ENCODE measurements at regions not wholly inside any gene's neighbourhood (a gene's known extent, or its start where the extent isn't known, plus 50 kb on each side); places are given as distances from the start of the nearest gene placed in this dataset.

DNA sequence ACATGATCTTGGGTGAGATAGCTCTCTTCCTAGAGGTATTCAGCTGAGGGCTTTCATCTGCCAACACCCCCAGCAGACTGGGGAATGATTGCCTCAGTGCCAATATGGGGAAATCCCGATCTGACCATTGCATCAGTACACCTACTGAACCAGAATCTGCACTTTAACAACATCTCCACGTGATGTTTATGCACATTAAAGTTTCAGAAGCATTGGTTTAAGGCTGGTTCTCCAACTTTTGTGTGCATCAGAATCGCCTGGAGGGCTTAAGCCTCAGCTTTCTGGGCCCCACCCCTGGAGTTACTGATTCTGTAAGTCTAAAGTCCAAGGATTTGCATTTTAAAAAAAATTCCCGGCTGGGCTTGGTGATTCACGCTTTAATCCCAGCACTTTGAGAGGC is 123.6 kb upstream of the MED13 start:
- Histone ChIP-seq H4K91ac (ENCODE audit: low read length) (no peak overlapping the region), H3K36me3 (ENCODE audit: control insufficient read depth in 1 of 2, insufficient read depth in 2 of 2, low read depth in 1 of 2, low read length in 2 of 2) (no peaks in the 10 kb centered on the region), H3K79me1 (replicated peaks; ENCODE audit: low read length, poor library complexity, severe bottlenecking) (no peaks in the 10 kb centered on the region), H3K27me3 (ENCODE audit: control insufficient read depth in 1 of 2, insufficient read depth in 1 of 2, low read length in 2 of 2) (no peaks in the 10 kb centered on the region), H3K4me3 (ENCODE audit: insufficient read depth in 1 of 2, low read depth in 1 of 2, low read length in 2 of 2) (no peak overlapping the region), H2BK12ac (ENCODE audit: low read length in 2 of 2) (no peak overlapping the region), H3K4ac (ENCODE audit: low read depth in 1 of 2, low read length in 2 of 2) (no peak overlapping the region), H3K4me2 (ENCODE audit: low read length, poor library complexity, severe bottlenecking) (no peak overlapping the region), H2BK5ac (ENCODE audit: low read depth, low read length, poor library complexity, severe bottlenecking) (no peak overlapping the region), H2BK120ac (ENCODE audit: low read depth, low read length) (no peak overlapping the region), H3K4me1 (ENCODE audit: control insufficient read depth, insufficient read depth, low read depth, low read length) (peaks cover 3% of the 10 kb centered on the region), H3K14ac (ENCODE audit: low read length in 2 of 2) (no peak overlapping the region), H3K23ac (ENCODE audit: low read length in 2 of 2) (no peak overlapping the region), H3K9ac (ENCODE audit: low read length) (no peak overlapping the region), H3K27ac (ENCODE audit: low read length, poor library complexity, severe bottlenecking) (no peak overlapping the region), H3K18ac (ENCODE audit: low read depth in 1 of 2, low read length in 2 of 2) (no peak overlapping the region), H2BK15ac (ENCODE audit: low read depth, poor library complexity, severe bottlenecking) (no peak overlapping the region), H2AFZ (ENCODE audit: low read depth, low read length) (no peak overlapping the region), H3K9me3 (ENCODE audit: control insufficient read depth, low read length) (no peaks in the 10 kb centered on the region), H2AK5ac (ENCODE audit: low read length, severe bottlenecking) (no peak overlapping the region), H4K8ac (ENCODE audit: low read length) (no peak overlapping the region)
- peak; percentile 41 for DNase-seq
- 77% methylated on average over 5 of the region's 5 CpGs for WGBS

DNA sequence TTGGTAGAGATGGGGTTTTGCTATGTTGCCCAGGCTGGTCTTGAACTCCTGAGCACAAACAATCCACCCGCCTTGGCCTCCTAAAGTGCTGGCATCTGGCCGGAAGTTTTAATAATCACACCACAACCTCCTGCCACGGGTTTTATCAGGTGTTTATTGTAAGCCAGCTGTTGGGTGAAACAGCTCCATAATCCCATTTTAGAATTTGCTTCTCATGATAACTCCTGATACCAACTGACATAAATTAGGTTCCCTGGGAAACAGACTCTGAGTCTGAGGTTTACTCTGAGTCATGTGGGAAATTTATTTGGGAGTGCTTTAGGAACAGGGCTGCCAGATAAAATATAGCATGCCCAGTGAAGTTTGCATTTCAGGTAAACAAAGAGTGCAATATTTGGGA is 122.6 kb upstream of the MED13 start:
- no peaks in the 10 kb centered on the region for H3K36me3 ChIP-seq (ENCODE audit: control insufficient read depth in 1 of 2, insufficient read depth in 2 of 2, low read depth in 1 of 2, low read length in 2 of 2)
- H2AK5ac ChIP-seq (ENCODE audit: low read length, severe bottlenecking), result no peak overlapping the region
- no peak overlapping the region for H3K18ac ChIP-seq (ENCODE audit: low read depth in 1 of 2, low read length in 2 of 2)
- H3K27ac ChIP-seq (ENCODE audit: low read length, poor library complexity, severe bottlenecking), result no peak overlapping the region
- no peak overlapping the region for H4K8ac ChIP-seq (ENCODE audit: low read length)
- no peak overlapping the region for H2BK15ac ChIP-seq (ENCODE audit: low read depth, poor library complexity, severe bottlenecking)
- no peak overlapping the region for H3K4ac ChIP-seq (ENCODE audit: low read depth in 1 of 2, low read length in 2 of 2)
- no peak overlapping the region for H3K4me3 ChIP-seq (ENCODE audit: insufficient read depth in 1 of 2, low read depth in 1 of 2, low read length in 2 of 2)
- no peak overlapping the region for H4K91ac ChIP-seq (ENCODE audit: low read length)
- H3K14ac ChIP-seq (ENCODE audit: low read length in 2 of 2), result no peak overlapping the region
- peak; percentile 82 for DNase-seq
- H3K27me3 ChIP-seq (ENCODE audit: control insufficient read depth in 1 of 2, insufficient read depth in 1 of 2, low read length in 2 of 2), result no peaks in the 10 kb centered on the region
- no peak overlapping the region for H3K9ac ChIP-seq (ENCODE audit: low read length)
- H3K79me1 ChIP-seq (replicated peaks; ENCODE audit: low read length, poor library complexity, severe bottlenecking), result no peaks in the 10 kb centered on the region
- H2BK12ac ChIP-seq (ENCODE audit: low read length in 2 of 2), result no peak overlapping the region
- no peak overlapping the region for H2AFZ ChIP-seq (ENCODE audit: low read depth, low read length)
- no peak overlapping the region for H3K4me2 ChIP-seq (ENCODE audit: low read length, poor library complexity, severe bottlenecking)
- H3K9me3 ChIP-seq (ENCODE audit: control insufficient read depth, low read length), result no peaks in the 10 kb centered on the region
- no peak overlapping the region for H3K23ac ChIP-seq (ENCODE audit: low read length in 2 of 2)
- no peaks in the 10 kb centered on the region for H3K4me1 ChIP-seq (ENCODE audit: control insufficient read depth, insufficient read depth, low read depth, low read length)
- no peak overlapping the region for H2BK120ac ChIP-seq (ENCODE audit: low read depth, low read length)
- no peak overlapping the region for H2BK5ac ChIP-seq (ENCODE audit: low read depth, low read length, poor library complexity, severe bottlenecking)
- WGBS, result 0% methylated on average over 1 of the region's 3 CpGs

DNA sequence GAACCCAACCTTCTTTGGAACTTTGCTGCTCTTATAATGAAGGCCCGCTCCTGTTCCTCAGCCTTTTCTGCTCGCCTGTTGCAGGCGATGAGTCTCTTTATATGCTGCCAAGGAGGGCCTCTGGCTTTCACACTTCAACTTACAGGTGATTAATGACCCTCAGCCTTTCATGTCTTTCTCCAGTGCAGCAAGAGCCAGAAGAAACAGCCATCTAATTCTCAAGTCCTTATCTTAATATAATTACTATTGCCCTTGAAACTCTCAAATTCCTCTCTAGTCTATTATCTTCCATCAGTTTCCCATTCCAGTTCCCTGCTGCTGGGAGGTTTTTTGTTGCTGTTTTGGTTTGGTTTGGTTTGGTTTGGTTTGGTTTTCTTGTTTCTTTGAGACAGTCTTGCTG is 121.8 kb upstream of the MED13 start:
- Histone ChIP-seq H4K91ac (ENCODE audit: low read length) (no peak overlapping the region), H3K9me3 (ENCODE audit: control insufficient read depth, low read length) (no peaks in the 10 kb centered on the region), H3K27me3 (ENCODE audit: control insufficient read depth in 1 of 2, insufficient read depth in 1 of 2, low read length in 2 of 2) (no peaks in the 10 kb centered on the region), H3K36me3 (ENCODE audit: control insufficient read depth in 1 of 2, insufficient read depth in 2 of 2, low read depth in 1 of 2, low read length in 2 of 2) (no peaks in the 10 kb centered on the region), H4K8ac (ENCODE audit: low read length) (no peak overlapping the region), H2AFZ (ENCODE audit: low read depth, low read length) (no peak overlapping the region), H3K27ac (ENCODE audit: low read length, poor library complexity, severe bottlenecking) (no peak overlapping the region), H3K79me1 (replicated peaks; ENCODE audit: low read length, poor library complexity, severe bottlenecking) (no peaks in the 10 kb centered on the region), H3K4me2 (ENCODE audit: low read length, poor library complexity, severe bottlenecking) (no peak overlapping the region), H3K23ac (ENCODE audit: low read length in 2 of 2) (no peak overlapping the region), H2AK5ac (ENCODE audit: low read length, severe bottlenecking) (no peak overlapping the region), H2BK15ac (ENCODE audit: low read depth, poor library complexity, severe bottlenecking) (no peak overlapping the region), H2BK12ac (ENCODE audit: low read length in 2 of 2) (no peak overlapping the region), H3K14ac (ENCODE audit: low read length in 2 of 2) (no peak overlapping the region), H2BK120ac (ENCODE audit: low read depth, low read length) (no peak overlapping the region), H3K4me1 (ENCODE audit: control insufficient read depth, insufficient read depth, low read depth, low read length) (no peaks in the 10 kb centered on the region), H3K9ac (ENCODE audit: low read length) (no peak overlapping the region), H3K18ac (ENCODE audit: low read depth in 1 of 2, low read length in 2 of 2) (no peak overlapping the region), H2BK5ac (ENCODE audit: low read depth, low read length, poor library complexity, severe bottlenecking) (no peak overlapping the region), H3K4me3 (ENCODE audit: insufficient read depth in 1 of 2, low read depth in 1 of 2, low read length in 2 of 2) (no peak overlapping the region), H3K4ac (ENCODE audit: low read depth in 1 of 2, low read length in 2 of 2) (no peak overlapping the region)
- no peak for DNase-seq
- 72% methylated on average over 3 of the region's 3 CpGs for WGBS

DNA sequence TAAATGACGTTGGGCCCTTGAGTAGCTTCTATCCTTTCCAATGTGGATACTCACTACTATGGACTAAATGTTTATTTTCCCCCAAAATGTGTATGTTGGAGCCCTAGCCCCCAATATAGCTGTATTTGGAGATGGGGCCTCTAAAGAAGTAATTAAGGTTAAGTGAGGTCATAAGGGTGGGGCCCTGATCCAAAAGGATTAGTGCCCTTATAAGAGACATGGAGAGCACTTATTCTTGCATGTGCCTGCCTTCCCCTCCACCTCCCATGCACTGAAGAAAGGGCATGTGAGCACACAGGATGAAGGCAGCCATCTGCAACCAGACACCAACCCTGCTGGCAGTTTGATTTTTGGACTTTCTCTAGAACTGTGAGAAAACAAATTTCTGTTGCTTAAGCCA is 115.7 kb upstream of the MED13 start:
- Histone ChIP-seq H3K23ac (ENCODE audit: low read length in 2 of 2) (no peak overlapping the region), H3K18ac (ENCODE audit: low read depth in 1 of 2, low read length in 2 of 2) (no peak overlapping the region), H3K79me1 (replicated peaks; ENCODE audit: low read length, poor library complexity, severe bottlenecking) (no peaks in the 10 kb centered on the region), H3K27ac (ENCODE audit: low read length, poor library complexity, severe bottlenecking) (no peak overlapping the region), H3K36me3 (ENCODE audit: control insufficient read depth in 1 of 2, insufficient read depth in 2 of 2, low read depth in 1 of 2, low read length in 2 of 2) (no peaks in the 10 kb centered on the region), H3K4me1 (ENCODE audit: control insufficient read depth, insufficient read depth, low read depth, low read length) (peaks cover 1% of the 10 kb centered on the region), H2BK120ac (ENCODE audit: low read depth, low read length) (no peak overlapping the region), H3K14ac (ENCODE audit: low read length in 2 of 2) (no peak overlapping the region), H4K91ac (ENCODE audit: low read length) (no peak overlapping the region), H3K9ac (ENCODE audit: low read length) (no peak overlapping the region), H3K4ac (ENCODE audit: low read depth in 1 of 2, low read length in 2 of 2) (no peak overlapping the region), H3K4me3 (ENCODE audit: insufficient read depth in 1 of 2, low read depth in 1 of 2, low read length in 2 of 2) (no peak overlapping the region), H3K4me2 (ENCODE audit: low read length, poor library complexity, severe bottlenecking) (no peak overlapping the region), H2BK15ac (ENCODE audit: low read depth, poor library complexity, severe bottlenecking) (no peak overlapping the region), H4K8ac (ENCODE audit: low read length) (no peak overlapping the region), H2AK5ac (ENCODE audit: low read length, severe bottlenecking) (no peak overlapping the region), H2BK5ac (ENCODE audit: low read depth, low read length, poor library complexity, severe bottlenecking) (no peak overlapping the region), H2AFZ (ENCODE audit: low read depth, low read length) (no peak overlapping the region), H2BK12ac (ENCODE audit: low read length in 2 of 2) (no peak overlapping the region), H3K27me3 (ENCODE audit: control insufficient read depth in 1 of 2, insufficient read depth in 1 of 2, low read length in 2 of 2) (no peaks in the 10 kb centered on the region), H3K9me3 (ENCODE audit: control insufficient read depth, low read length) (peaks cover 11% of the 10 kb centered on the region)
- DNase-seq, result no peak
- WGBS, result no CpG with 5 or more reads among the region's 1 CpG

Measured in mesenchymal stem cell (in vitro differentiated cells and primary cell).